SK-N-SH (cell line): ENCODE measurements at regions not wholly inside any gene's neighbourhood (a gene's known extent, or its start where the extent isn't known, plus 50 kb on each side); places are given as distances from the start of the nearest gene placed in this dataset.

Experiments
- CTCF ChIP-seq: fragments of 200-600 bp; sonication (generic); IDR thresholded peaks from 2 replicates; pipeline ENCODE4 v1.6.1; 2017; ENCODE audit warnings: antibody characterized with exemption, mild to moderate bottlenecking, moderate library complexity
- GABPA ChIP-seq: IDR thresholded peaks from 2 replicates; pipeline ENCODE4 v1.4.0; 2012; ENCODE audit warnings: low read depth, mild to moderate bottlenecking
- NFIC ChIP-seq: IDR thresholded peaks from 2 replicates; pipeline ENCODE4 v1.4.0; 2012; ENCODE audit warnings: borderline replicate concordance
- NRF1 ChIP-seq: IDR thresholded peaks from 2 replicates; pipeline ENCODE4 v1.6.1; 2012; ENCODE audit warnings: low read depth, mild to moderate bottlenecking, low read length
- PBX3 ChIP-seq: IDR thresholded peaks from 2 replicates; pipeline ENCODE4; 2012
- POLR2AphosphoS5 ChIP-seq: IDR thresholded peaks from 2 replicates; pipeline ENCODE4 v1.6.1; 2012; ENCODE audit warnings: low read depth, low read length
- TAF1 ChIP-seq: IDR thresholded peaks from 2 replicates; pipeline ENCODE4 v1.6.1; 2012; ENCODE audit warnings: low read depth, mild to moderate bottlenecking, low read length, moderate library complexity, borderline replicate concordance
- USF1 ChIP-seq: IDR thresholded peaks from 2 replicates; pipeline ENCODE4 v1.4.0; 2012; ENCODE audit warnings: low read depth, borderline replicate concordance
- YY1 ChIP-seq: IDR thresholded peaks from 2 replicates; pipeline ENCODE4 v1.4.0; 2012; ENCODE audit warnings: low read depth, mild to moderate bottlenecking
- TF ChIP-seq, protein P1 (sequence below): fragments of 150-350 bp; IDR thresholded peaks from 2 replicates; pipeline ENCODE4 v1.6.1; 2017; ENCODE audit warnings: antibody characterized with exemption, low read length, low read depth, borderline replicate concordance
- TF ChIP-seq, protein P2 (sequence below): IDR thresholded peaks from 2 replicates; pipeline ENCODE4 v1.4.0; 2012; ENCODE audit warnings: low read depth

DNA sequence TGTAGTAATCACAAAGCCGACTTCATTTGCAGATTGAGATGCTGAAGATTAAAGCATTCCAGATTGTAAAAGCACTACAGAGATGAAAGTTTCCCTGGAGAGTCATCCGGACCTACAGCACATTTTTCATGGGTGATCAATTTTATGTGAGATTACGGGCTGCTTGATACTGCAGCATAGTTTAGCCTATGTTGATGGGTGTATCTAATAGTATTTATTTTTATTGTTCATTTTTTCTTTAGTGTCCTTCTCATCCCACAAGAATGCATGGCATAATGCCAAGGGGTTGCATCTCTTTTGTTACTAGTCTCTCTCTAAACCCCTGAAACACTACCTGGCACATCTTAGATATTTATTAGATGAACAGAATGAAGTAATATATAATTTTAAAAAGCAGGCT lies 240.4 kb downstream of the MBD2 start:
- TF ChIP-seq CTCF (no peak), USF1 (no peak), NFIC (no peak), YY1 (no peak), NRF1 (no peak), POLR2AphosphoS5 (no peak), PBX3 (no peak), GABPA (no peak), TAF1 (no peak)
- TF ChIP-seq, protein P1, sequence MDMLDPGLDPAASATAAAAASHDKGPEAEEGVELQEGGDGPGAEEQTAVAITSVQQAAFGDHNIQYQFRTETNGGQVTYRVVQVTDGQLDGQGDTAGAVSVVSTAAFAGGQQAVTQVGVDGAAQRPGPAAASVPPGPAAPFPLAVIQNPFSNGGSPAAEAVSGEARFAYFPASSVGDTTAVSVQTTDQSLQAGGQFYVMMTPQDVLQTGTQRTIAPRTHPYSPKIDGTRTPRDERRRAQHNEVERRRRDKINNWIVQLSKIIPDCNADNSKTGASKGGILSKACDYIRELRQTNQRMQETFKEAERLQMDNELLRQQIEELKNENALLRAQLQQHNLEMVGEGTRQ = no peak
- TF ChIP-seq, protein P2, sequence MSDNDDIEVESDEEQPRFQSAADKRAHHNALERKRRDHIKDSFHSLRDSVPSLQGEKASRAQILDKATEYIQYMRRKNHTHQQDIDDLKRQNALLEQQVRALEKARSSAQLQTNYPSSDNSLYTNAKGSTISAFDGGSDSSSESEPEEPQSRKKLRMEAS = no peak
